ENCODE measurements at regions not wholly inside any gene's neighbourhood (a gene's known extent, or its start where the extent isn't known, plus 50 kb on each side); places are given as distances from the start of the nearest gene placed in this dataset.

- no peak for TF ChIP-seq POLR2AphosphoS5 (IDR thresholded peaks at IDR 0.05; ENCODE audit: insufficient read depth, low read depth, low read length)
- no peak for TF ChIP-seq POLR2A (IDR thresholded peaks at IDR 0.05; ENCODE audit: low read depth, low read length)
- TF ChIP-seq CTCF (IDR thresholded peaks at IDR 0.05; ENCODE audit: extremely low read depth in 1 of 2, insufficient read depth in 1 of 2, low read depth in 1 of 2, low read length in 2 of 2) = no peak
- no peak for TF ChIP-seq GATA2 (IDR thresholded peaks at IDR 0.05; ENCODE audit: insufficient read depth, insufficient read length, low read depth, low read length)
- TF ChIP-seq, protein P1, sequence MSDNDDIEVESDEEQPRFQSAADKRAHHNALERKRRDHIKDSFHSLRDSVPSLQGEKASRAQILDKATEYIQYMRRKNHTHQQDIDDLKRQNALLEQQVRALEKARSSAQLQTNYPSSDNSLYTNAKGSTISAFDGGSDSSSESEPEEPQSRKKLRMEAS (IDR thresholded peaks at IDR 0.05; ENCODE audit: insufficient read depth, insufficient read length) = no peak
- TF ChIP-seq EZH2 (IDR thresholded peaks at IDR 0.05; ENCODE audit: borderline replicate concordance, low read depth, low read length, severe bottlenecking) = no peak
Observed at GRCh38 chr10:36265741-36266140, 623.6 kb upstream of the FZD8 start.

All from endothelial cell of umbilical vein (primary cell).